Activated naive CD4-positive, alpha-beta T cell treated with anti-CD3 and anti-CD28 coated beads for 36 hours (primary cell): ENCODE measurements at regions not wholly inside any gene's neighbourhood (a gene's known extent, or its start where the extent isn't known, plus 50 kb on each side); places are given as distances from the start of the nearest gene placed in this dataset.

ENCODE experiments used
- CTCF ChIA-PET: fragments of 350-600 bp; sonication (Branson Sonifier 250); formaldehyde crosslinking; loops from one replicate; lab custom pipeline; 2021; ENCODE audit warnings: antibody characterized with exemption; lab: Charles Lee
- DNase-seq: peaks from one replicate; pipeline ENCODE4 v3.0.0-alpha.2; 2020
- H3K27ac Mint-ChIP-seq: one replicate; pipeline ENCODE4 v1.8.0; 2021; ENCODE audit warnings: mild to moderate bottlenecking, mixed read lengths
- H3K27me3 Mint-ChIP-seq: one replicate; pipeline ENCODE4 v1.8.0; 2021; ENCODE audit warnings: low read depth, mixed read lengths
- H3K36me3 Mint-ChIP-seq: one replicate; pipeline ENCODE4 v1.8.0; 2021; ENCODE audit warnings: low read depth, mixed read lengths
- H3K4me1 Mint-ChIP-seq: one replicate; pipeline ENCODE4 v1.8.0; 2021; ENCODE audit warnings: low read depth, mixed read lengths
- H3K4me3 Mint-ChIP-seq: one replicate; pipeline ENCODE4 v1.8.0; 2021; ENCODE audit warnings: mild to moderate bottlenecking, moderate library complexity, mixed read lengths
- H3K9me3 Mint-ChIP-seq: one replicate; pipeline ENCODE4 v1.8.0; 2021; ENCODE audit warnings: mixed read lengths
- intact Hi-C: fragments of 100-400 bp; cut with micrococcal nuclease; formaldehyde crosslinking; loops from one replicate; pipeline ENCODE4 v1.15.1; 2023

DNA sequence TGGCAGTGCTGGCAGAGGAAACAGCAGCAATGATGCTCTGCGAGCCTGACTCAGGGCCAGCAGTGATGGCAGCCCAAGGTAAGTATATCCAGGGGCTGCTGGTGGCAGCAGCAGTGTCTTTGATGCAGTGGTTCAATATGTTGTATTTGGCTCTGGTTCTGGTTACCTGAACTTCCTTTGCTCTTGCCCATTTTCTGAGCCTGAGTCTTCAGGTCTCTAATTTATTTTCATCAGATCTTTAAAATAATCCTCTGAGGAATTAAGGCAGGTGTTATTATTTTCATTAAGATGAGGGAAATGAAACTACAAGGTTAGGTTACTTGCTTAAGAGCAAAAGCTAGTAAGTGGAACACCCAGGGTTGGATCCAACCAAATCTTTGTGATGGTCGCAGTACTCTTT is 102.8 kb upstream of the BMP2K start:
- H3K36me3 Mint-ChIP-seq = no peaks in the 10 kb centered on the region
- intact Hi-C loops = no loop called here

DNA sequence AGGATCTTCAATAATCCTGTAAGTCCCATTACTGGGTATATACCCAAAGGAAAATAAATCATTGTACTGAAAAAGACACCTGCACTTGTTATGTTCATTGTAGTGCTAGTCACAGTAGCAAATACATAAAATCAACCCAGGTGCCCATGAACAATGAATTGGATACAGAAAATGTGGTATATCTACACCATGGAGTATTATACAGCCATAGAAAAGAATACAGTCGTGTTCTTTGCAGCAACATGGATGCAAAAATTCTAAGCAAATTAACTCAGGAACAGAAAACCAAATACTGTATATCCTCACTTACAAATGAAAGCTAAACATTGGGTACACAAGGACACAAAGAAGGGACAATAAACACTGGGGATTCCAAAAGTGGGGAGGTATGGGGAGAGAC is 100.8 kb upstream of the BMP2K start:
- Mint-ChIP-seq H3K27me3 (no peaks in the 10 kb centered on the region), H3K4me1 (no peaks in the 10 kb centered on the region), H3K9me3 (no peaks in the 10 kb centered on the region), H3K36me3 (no peaks in the 10 kb centered on the region), H3K27ac (no peak overlapping the region), H3K4me3 (no peak overlapping the region)
- intact Hi-C loops = no loop called here
- no peak for DNase-seq
- CTCF ChIA-PET = interaction anchor here (0.5 to 0.8 kb wide), 3 partner anchors 31 to 60 kb away, joined by 3 to 5 read pairs (median 3); no protein-coding TSS in a partner anchor

More for the DNA sequence above, 102.8 kb upstream of the BMP2K start:
- CTCF ChIA-PET = no interaction called here
- H3K4me3 Mint-ChIP-seq = no peak overlapping the region
- H3K27me3 Mint-ChIP-seq = no peaks in the 10 kb centered on the region
- H3K4me1 Mint-ChIP-seq = no peaks in the 10 kb centered on the region
- no peaks in the 10 kb centered on the region for H3K9me3 Mint-ChIP-seq
- H3K27ac Mint-ChIP-seq = no peak overlapping the region
- no peak for DNase-seq

DNA sequence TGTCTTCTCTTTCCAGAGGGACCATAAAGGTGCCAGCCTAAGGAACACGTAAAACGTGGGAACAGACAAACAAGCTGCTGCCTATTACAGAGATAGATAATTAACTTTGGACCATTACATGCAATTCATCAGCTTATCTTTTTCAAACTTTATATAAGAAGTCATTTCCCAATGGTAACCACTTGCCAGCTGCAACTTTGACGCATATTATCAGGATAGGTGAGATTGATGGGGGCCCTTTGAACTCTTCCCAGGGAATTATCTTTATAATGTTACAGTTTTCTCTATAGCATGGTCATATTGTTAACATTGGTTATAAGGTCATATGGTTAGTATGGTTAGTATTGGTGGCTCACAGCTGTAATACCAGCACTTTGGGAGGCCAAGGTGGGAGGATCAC is 94.1 kb upstream of the BMP2K start:
- DNase-seq = no peak
- Mint-ChIP-seq H3K27ac (no peak overlapping the region), H3K27me3 (no peaks in the 10 kb centered on the region), H3K36me3 (no peaks in the 10 kb centered on the region), H3K9me3 (no peaks in the 10 kb centered on the region), H3K4me1 (no peaks in the 10 kb centered on the region), H3K4me3 (no peak overlapping the region)
- CTCF ChIA-PET = interaction anchor here (1.0 kb wide), 1 partner anchor 15 kb away, joined by 3 read pairs; no protein-coding TSS in a partner anchor
- intact Hi-C loops = no loop called here

DNA sequence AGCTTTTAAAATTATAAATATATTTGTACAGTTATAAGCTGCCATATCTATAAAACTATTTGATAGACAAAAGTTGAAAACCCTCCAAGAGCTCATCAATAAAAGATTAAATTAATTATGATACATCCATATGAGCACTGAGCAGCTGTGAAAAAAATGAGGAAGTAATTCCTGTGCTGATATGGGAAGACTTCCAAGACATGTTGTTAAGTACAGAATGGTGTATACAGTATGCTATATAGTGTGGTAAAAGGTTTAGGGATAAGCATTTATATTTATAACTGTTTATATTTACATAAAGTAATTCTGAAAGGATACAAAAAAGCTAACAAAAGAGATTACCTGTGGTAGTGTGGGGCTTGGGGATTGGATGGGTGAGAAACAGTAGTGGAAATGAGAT is 92.8 kb upstream of the BMP2K start:
- Mint-ChIP-seq H3K36me3 (no peaks in the 10 kb centered on the region), H3K27ac (no peak overlapping the region), H3K9me3 (no peaks in the 10 kb centered on the region), H3K4me3 (no peak overlapping the region), H3K27me3 (no peaks in the 10 kb centered on the region), H3K4me1 (no peaks in the 10 kb centered on the region)
- CTCF ChIA-PET = interaction anchor here (0.7 to 1.0 kb wide), 3 partner anchors 16 to 1291 kb away, joined by 3 to 4 read pairs (median 3); no protein-coding TSS in a partner anchor
- DNase-seq = no peak
- intact Hi-C loops = no loop called here

DNA sequence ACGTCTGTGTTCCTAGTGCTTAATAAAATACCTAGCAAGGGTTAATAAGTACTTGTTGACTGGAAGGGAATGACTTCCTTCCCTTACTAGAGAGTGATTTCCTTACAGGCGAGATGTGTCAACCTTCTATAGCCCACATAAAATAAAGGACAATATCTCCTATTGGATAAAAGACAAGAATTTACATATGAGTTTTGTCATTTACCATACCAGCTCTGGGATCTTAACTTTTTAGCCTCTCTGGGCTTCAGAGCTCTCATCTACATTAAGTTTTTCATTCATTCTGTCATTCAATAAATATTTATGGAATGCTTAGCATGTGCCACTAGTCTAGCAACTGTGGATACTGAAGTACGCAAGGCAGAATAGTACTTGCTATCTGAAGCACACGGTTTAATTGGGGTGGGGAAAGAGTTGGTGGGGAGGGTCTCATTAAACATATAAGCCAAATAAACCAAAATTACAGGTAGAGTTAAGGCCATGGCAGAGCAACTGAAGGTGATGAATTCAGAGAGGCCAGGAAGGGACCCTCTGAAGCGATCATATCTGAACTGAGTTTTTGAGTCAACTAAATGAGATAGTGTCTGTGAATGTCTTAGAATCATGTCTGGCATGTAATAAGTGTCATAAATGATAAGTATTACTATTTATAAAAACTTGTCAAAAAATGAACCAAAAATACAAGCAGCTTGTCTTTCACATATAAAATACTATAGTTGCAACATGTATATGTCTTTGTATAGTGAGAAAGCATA is 91.6 kb upstream of the BMP2K start:
- Mint-ChIP-seq H3K27ac (no peak overlapping the region), H3K36me3 (no peaks in the 10 kb centered on the region), H3K27me3 (no peaks in the 10 kb centered on the region), H3K4me3 (no peak overlapping the region), H3K4me1 (no peaks in the 10 kb centered on the region), H3K9me3 (no peaks in the 10 kb centered on the region)
- intact Hi-C loops = no loop called here
- no peak for DNase-seq
- CTCF ChIA-PET = no interaction called here

DNA sequence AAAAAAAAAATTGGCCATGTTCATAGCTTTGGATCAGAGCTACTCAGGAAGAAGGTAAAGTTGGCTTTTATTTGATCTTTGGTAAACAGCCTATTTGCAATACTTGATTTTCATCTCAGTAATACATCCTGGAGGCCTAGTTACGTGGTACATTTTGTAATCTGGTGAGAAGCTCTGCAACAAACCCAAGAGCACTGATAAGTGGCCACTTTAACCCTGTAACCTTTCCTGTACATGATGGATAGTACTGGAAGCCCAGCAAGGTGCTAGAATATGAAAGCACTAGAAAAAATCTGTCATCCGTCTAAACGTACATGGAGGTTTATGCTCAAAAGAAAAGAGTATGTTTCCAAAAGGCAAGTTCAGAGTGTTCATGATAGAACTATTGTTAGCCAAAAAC is 88.3 kb upstream of the BMP2K start:
- no peak overlapping the region for H3K4me3 Mint-ChIP-seq
- H3K4me1 Mint-ChIP-seq = peaks cover 11% of the 10 kb centered on the region
- H3K9me3 Mint-ChIP-seq = no peaks in the 10 kb centered on the region
- H3K36me3 Mint-ChIP-seq = no peaks in the 10 kb centered on the region
- H3K27me3 Mint-ChIP-seq = no peaks in the 10 kb centered on the region
- H3K27ac Mint-ChIP-seq = no peak overlapping the region
- no peak for DNase-seq
- CTCF ChIA-PET = no interaction called here
- intact Hi-C loops = no loop called here

DNA sequence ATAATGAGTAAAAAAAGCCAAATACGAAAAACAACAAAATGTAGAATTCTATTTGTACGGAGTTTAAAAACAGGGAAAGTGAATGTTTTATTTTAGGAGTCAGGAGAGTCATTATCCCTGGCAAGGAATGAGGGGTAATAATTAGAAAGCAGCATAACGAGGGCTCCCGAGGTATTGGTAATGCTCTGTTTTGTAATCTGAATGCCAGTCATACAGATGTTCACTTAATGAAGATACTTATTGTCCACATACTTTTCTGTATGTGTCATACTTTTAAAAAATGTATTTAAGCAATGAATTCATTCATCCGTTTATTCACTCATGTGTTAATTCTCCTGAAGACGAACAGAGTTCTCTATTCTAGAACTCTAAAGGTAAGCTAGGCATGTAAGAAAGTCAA is 87.8 kb upstream of the BMP2K start:
- Mint-ChIP-seq H3K36me3 (no peaks in the 10 kb centered on the region), H3K4me3 (no peak overlapping the region), H3K27me3 (no peaks in the 10 kb centered on the region), H3K9me3 (no peaks in the 10 kb centered on the region), H3K27ac (no peak overlapping the region), H3K4me1 (peaks cover 11% of the 10 kb centered on the region)
- intact Hi-C loops = no loop called here
- no peak for DNase-seq
- CTCF ChIA-PET = no interaction called here

DNA sequence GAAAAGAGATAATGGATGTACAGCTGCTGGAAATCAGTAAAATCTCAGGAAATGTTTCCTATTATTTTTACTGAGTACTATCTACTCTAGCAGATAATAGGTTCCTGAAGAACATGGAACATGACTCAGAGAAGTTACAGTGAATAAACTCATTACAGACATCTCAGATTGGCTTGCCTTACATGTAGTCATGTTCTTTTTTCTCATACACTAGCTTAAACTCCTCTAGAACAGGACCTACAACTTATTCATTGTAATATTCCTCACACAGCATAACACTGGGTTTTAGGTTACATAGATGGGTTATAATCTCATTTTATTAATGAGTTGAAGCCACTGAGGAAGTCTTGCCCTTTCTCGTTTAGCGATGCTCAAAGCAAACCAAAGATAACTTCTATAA is 86.9 kb upstream of the BMP2K start:
- no peak overlapping the region for H3K27ac Mint-ChIP-seq

DNA sequence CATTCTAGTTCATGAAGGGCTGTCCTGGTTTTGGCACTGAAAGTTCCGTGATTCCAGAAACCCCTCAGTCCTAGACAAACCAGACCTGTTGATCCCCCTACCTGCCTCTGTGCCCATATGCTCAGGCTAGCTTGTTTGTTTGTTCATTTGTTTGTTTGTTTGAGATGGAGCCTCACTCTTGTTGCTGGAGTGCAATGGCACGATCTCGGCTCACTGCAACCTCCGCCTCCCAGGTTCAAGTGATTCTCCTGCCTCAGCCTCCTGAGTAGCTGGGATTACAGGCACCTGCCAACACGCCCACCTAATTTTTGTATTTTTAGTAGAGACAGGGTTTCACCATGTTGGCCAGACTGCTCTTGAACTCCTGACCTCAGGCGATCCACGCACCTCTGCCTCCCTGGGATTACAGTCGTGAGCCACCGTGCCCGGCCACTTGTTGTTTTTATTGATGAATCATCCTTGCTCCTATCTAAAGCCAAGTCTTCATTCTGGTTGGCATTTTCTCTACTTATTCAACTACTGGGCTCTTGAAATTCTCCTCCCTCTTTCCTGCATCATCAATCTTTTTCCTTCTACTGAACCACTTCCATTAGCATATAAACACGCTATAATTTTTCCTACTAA is 86.3 kb upstream of the BMP2K start:
- no peak overlapping the region for H3K4me3 Mint-ChIP-seq
- H3K27ac Mint-ChIP-seq = no peak overlapping the region
- no peak for DNase-seq
- H3K36me3 Mint-ChIP-seq = no peaks in the 10 kb centered on the region
- intact Hi-C loops = no loop called here
- no peaks in the 10 kb centered on the region for H3K27me3 Mint-ChIP-seq
- H3K4me1 Mint-ChIP-seq = peaks cover 11% of the 10 kb centered on the region
- no peaks in the 10 kb centered on the region for H3K9me3 Mint-ChIP-seq
- CTCF ChIA-PET = interaction anchor here (0.8 kb wide), 1 partner anchor 174 kb away, joined by 3 read pairs; no protein-coding TSS in a partner anchor

More for the DNA sequence above, 86.9 kb upstream of the BMP2K start:
- peaks cover 11% of the 10 kb centered on the region for H3K4me1 Mint-ChIP-seq
- H3K27me3 Mint-ChIP-seq = no peaks in the 10 kb centered on the region
- H3K36me3 Mint-ChIP-seq = no peaks in the 10 kb centered on the region
- H3K4me3 Mint-ChIP-seq = no peak overlapping the region
- DNase-seq = no peak
- CTCF ChIA-PET = interaction anchor here (0.8 kb wide), 1 partner anchor 174 kb away, joined by 3 read pairs; no protein-coding TSS in a partner anchor
- intact Hi-C loops = no loop called here
- no peaks in the 10 kb centered on the region for H3K9me3 Mint-ChIP-seq

DNA sequence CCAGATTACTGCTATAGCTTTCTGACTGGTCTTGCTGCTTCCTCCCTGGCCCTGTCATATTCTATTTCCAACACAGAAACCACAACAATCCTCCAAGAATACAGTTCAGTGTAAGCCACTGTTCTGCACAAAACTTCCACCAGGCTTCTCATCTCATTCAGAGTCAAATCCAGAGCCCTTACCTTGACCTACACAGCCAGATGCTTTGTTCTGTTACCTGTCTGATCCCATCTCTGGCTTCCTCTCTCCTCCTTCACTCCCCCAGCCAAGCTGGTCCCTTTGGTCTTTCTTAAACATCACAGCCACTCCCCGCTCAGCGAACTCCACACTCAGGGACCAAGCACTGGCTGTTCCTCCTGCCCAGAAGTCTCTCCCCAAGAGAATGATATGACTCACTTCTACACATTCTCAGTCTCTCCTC is 84.8 kb upstream of the BMP2K start:
- H3K36me3 Mint-ChIP-seq = no peaks in the 10 kb centered on the region
- H3K27ac Mint-ChIP-seq = no peak overlapping the region
- CTCF ChIA-PET = no interaction called here
- no peak overlapping the region for H3K4me3 Mint-ChIP-seq
- DNase-seq = no peak
- H3K27me3 Mint-ChIP-seq = no peaks in the 10 kb centered on the region
- peaks cover 11% of the 10 kb centered on the region for H3K4me1 Mint-ChIP-seq
- intact Hi-C loops = no loop called here
- no peaks in the 10 kb centered on the region for H3K9me3 Mint-ChIP-seq

DNA sequence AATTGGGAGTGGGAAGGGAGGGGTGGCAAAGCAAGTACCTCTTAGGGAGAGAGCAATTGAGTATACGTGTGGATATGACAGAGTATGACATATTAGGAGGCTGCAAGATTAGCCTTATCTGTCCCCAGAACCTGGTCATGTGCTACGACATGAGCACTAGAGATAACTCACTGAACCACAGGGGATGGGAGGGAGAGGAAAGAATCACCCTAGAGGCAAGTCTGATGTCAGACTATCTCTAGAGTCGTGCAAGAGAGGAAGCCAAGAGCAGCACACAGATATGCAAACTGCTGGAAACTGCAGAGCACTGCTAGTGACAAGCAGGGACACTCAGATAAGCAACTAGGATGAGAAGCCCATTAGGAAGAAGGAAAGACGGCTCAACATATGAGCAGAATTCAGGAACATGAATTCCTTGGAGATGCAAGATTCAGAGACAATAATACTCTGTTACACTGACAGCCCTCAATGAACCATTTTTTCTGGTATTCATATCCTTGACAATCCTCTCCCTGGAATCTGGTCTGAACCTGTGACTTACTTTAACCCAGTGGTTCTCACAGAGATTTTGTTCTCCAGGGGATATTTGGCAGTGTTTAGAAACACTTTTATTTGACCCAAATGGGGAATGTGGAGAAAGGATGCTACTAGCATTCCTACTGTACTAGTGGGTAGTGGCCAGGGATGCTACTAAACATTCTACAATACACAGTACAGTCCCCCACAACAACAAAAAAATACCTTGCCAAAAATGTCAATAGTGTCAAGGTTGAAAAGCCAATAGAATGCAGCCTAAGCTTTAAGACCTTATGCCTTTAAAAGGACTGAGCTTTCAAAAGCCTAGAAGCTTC is 84.0 kb upstream of the BMP2K start:
- CTCF ChIA-PET = interaction anchor here (0.6 kb wide), 1 partner anchor 169 kb away, joined by 3 read pairs; no protein-coding TSS in a partner anchor
- Mint-ChIP-seq H3K27ac (no peak overlapping the region), H3K36me3 (no peaks in the 10 kb centered on the region), H3K4me1 (peaks cover 11% of the 10 kb centered on the region), H3K9me3 (no peaks in the 10 kb centered on the region), H3K4me3 (no peak overlapping the region), H3K27me3 (no peaks in the 10 kb centered on the region)
- no peak for DNase-seq
- intact Hi-C loops = no loop called here

DNA sequence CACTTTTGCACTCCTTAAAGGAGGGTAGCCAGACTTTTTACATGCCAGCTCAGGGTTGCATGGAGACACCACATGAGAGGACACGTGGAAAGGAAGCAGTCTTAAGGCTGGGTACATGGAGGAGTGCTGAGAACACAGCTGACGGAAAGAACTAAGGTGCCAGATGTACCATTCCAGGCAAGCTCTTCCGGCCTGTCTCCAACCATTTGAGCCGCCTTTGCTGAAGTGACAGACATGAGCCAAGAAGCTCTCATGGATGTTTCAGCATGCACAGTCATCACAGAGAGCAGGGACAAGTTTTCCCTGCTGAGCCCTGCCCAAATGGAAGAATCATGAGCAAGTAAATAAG is 83.4 kb upstream of the BMP2K start:
- Mint-ChIP-seq H3K27me3 (no peaks in the 10 kb centered on the region), H3K36me3 (no peaks in the 10 kb centered on the region)

More for the DNA sequence above, 83.4 kb upstream of the BMP2K start:
- DNase-seq = no peak
- H3K4me1 Mint-ChIP-seq = peaks cover 11% of the 10 kb centered on the region
- H3K27ac Mint-ChIP-seq = no peak overlapping the region
- CTCF ChIA-PET = interaction anchor here (0.6 kb wide), 1 partner anchor 168 kb away, joined by 3 read pairs; no protein-coding TSS in a partner anchor
- no peaks in the 10 kb centered on the region for H3K9me3 Mint-ChIP-seq
- intact Hi-C loops = no loop called here
- no peak overlapping the region for H3K4me3 Mint-ChIP-seq
